ENCODE measurements at regions not wholly inside any gene's neighbourhood (a gene's known extent, or its start where the extent isn't known, plus 50 kb on each side); places are given as distances from the start of the nearest gene placed in this dataset.
A peak's percentile ranks its signal among the peaks of the same experiment; 100 is the strongest.

- no peak for DNase-seq (ENCODE audit: low read depth in 4 of 4, low spot score in 2 of 4)
Observed at GRCh38 chr11:119785131-119785530, 56.1 kb upstream of the NECTIN1 start.

DNA sequence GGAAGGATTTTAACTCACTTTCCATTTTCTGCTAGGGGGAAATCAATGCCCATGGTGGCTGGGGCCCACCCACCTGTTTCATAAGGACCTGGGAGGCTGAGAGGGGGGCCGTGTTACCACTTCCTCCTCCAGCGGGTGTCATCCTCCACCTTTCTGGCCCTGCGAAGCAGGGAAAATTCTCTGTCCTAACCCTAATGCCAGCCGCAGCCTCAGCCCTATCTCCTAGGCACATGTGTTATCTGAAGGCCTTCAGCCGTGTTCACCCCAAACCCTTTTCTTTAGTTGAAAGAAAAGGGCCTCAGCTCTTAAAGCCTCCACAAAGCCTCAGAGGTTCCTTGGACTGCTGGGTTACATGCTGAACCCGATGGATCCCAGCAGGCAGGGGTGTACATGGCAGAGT is 55.4 kb upstream of the NECTIN1 start:
- no peak for DNase-seq (ENCODE audit: low read depth in 4 of 4, low spot score in 2 of 4)

DNA sequence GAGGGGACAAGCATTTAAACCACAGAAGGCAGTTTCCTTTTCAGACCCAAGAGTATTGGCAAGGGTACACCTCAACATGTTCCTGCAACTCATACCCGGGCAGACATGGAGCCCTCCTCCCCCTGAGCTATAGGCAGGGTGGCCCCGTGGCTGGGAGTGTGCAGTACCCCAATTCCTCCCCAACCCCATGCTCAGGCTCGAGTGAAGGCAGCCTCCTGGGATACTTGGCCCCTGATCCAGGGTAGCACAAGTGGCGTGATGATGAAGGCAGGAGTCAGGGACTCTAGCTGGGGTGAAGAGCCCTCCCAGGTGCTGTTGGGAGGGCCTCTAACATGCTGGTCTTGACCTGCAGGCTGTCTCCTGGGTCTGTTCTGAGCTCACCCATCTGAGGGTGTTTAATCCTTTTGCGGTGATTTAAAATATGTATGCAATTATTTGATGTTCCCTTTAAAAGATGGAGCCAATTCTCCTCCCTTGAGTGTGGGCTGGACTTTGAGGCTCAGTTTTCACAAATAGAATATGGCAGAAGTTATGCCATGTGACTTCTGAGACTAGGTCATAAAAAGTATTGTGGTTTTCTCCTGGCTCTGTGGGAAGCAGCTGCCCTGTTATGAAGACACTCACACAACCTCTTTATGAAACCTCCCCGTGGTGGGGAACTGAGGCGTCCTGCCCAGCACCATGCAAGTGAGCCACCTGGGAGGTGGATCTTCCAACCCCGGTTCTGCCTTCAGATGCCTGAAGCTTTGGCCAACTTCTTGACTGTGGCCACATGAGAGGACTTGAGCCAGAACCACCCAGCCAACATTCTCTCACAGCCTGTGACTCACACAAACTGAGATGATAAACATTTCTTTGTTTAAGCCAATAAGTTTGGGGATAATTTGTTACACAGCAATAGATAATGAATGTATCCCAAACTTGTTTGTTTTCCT is 54.7 kb upstream of the NECTIN1 start:
- no peak for DNase-seq (ENCODE audit: low read depth in 4 of 4, low spot score in 2 of 4)

GRCh38 chr11:119782739-119783072 is 53.7 kb upstream of the NECTIN1 start:
- DNase-seq (ENCODE audit: low read depth in 4 of 4, low spot score in 2 of 4): no peak

DNA sequence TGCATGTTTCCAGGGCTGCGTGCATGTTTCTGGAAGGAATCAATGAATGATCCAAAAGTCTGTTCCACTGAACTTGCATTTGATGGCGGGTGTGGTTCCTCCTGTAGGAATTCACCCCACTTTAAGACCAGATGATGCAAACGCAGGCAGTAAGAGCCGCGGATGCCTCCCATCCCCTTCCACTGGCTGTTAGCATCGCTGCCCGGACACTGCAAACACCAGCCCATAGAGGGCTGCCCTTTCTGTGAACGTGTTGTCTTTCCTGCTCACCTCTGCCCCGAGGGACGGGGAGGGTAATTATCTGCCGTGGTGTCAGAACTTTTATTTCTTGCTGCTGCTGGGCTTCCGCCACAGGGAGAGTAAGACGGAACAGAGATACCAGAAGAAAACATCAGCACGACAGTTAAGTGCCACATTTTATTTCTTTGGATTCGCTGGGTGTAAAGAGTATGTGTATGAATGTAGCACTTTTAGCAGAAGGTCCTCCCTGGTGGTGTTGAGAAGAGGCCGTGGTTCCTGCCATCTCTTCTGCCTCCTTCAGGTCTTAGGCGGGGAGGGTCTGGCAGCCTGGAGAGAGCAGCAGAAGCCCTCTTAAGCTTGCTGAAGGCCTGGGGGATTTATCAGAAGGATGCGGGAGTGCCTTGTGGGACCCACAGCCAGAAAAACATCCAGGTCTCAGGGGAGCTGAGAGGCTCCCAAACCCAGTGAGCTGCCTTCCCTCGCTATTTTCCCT is 53.2 kb upstream of the NECTIN1 start:
- no peak for DNase-seq (ENCODE audit: low read depth in 4 of 4, low spot score in 2 of 4)

DNA sequence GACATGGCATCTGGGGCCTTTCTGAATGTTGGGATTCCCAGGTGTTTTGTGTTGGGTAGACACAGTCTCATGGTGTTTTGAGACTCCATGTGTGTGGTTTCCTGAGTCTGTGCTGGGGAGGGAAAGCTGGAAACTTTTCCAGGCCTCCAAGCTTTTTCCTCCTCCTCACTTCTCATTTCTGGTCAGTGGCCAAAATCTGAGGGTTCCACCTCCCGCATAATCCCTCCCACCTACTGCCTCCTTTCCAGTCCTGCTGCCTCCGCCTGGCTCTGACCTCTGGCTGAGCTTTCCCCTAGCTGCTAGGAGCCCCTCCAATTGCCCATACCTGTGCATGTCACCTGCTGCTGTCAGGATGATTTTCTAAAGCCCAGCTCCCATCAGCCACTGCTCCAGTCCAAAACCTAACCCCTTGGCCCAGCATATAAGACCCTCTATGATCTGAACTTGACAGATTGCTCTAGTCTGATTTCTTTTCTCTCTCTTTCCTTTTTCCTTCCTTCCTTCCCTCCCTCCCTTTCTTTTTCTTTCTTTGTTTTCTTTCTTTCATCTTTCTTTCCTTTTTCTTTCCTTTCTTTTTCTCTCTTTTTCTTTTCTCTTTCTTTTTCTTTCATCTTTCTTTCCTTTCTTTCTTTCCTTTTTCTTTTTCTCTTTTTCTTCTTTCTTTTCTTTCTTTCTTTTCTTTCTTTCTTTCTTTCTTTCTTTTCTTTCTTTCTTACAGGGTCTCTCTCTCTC is 51.4 kb upstream of the NECTIN1 start:
- DNase-seq (ENCODE audit: low read depth in 4 of 4, low spot score in 2 of 4): peak in 1 of 4 donors; percentile 29

GRCh38 chr11:119779195-119780071 is 50.4 kb upstream of the NECTIN1 start:
- no peak for DNase-seq (ENCODE audit: low read depth in 4 of 4, low spot score in 2 of 4)
